H1 (cell line): ENCODE measurements at regions not wholly inside any gene's neighbourhood (a gene's known extent, or its start where the extent isn't known, plus 50 kb on each side); places are given as distances from the start of the nearest gene placed in this dataset.

Source experiments
- CTCF ChIA-PET: fragments of 300-600 bp; sonication (Branson Sonifier 250); formaldehyde crosslinking; loops from one replicate; lab custom pipeline; 2021; ENCODE audit not compliant: partially characterized antibody; lab: Charles Lee
- POLR2A ChIA-PET: fragments of 300-600 bp; sonication (Branson Sonifier 250); formaldehyde crosslinking; loops from one replicate; lab custom pipeline; 2021; ENCODE audit warnings: inconsistent platforms; ENCODE audit not compliant: partially characterized antibody; lab: Charles Lee
- DNase-seq, 2 experiments: peaks; one replicate each; pipeline versions ENCODE4 v3.0.0 to v3.0.0-alpha.2; 2010 to 2022; ENCODE audit warnings: low spot score in 2 of 2, low read depth in 1 of 2, mixed read lengths in 1 of 2
- FAIRE-seq: peaks from 2 replicates; lab custom pipeline; 2011; peaks lifted over from hg19 to GRCh38; lab: Jason Lieb, UNC
- H2AFZ ChIP-seq: 2 replicates; pipeline ENCODE4 v1.8.1; 2012; ENCODE audit warnings: low read length, inconsistent platforms
- H2AK5ac ChIP-seq: 2 replicates; pipeline ENCODE4 v1.6.1; 2013; ENCODE audit warnings: low read depth, low read length
- H2BK120ac ChIP-seq: replicated peaks from 2 replicates; pipeline ENCODE3; 2013; ENCODE audit warnings: low read depth, low read length, inconsistent platforms
- H2BK12ac ChIP-seq: 2 replicates; pipeline ENCODE4 v1.6.1; 2013; ENCODE audit warnings: low read depth, low read length
- H2BK15ac ChIP-seq: 2 replicates; pipeline ENCODE4 v1.6.1; 2013; ENCODE audit warnings: low read length
- H2BK20ac ChIP-seq: 2 replicates; pipeline ENCODE4 v1.6.1; 2013; ENCODE audit warnings: low read length
- H2BK5ac ChIP-seq: 2 replicates; pipeline ENCODE4 v1.6.1; 2013; ENCODE audit warnings: low read depth, low read length
- H3K14ac ChIP-seq: 2 replicates; pipeline ENCODE4 v1.6.1; 2013; ENCODE audit warnings: inconsistent platforms; ENCODE audit not compliant: insufficient read length
- H3K18ac ChIP-seq: 2 replicates; pipeline ENCODE4 v1.6.1; 2013; ENCODE audit warnings: low read length; ENCODE audit errors: extremely low read depth
- H3K23ac ChIP-seq: 2 replicates; pipeline ENCODE4 v1.6.1; 2013; ENCODE audit warnings: inconsistent platforms; ENCODE audit not compliant: insufficient read length
- H3K23me2 ChIP-seq: 2 replicates; pipeline ENCODE4 v1.6.1; 2013; ENCODE audit warnings: low read depth, low read length
- H3K27ac ChIP-seq: 2 replicates; pipeline ENCODE4 v1.6.1; 2011; ENCODE audit warnings: low read depth, low read length, inconsistent platforms
- H3K27me3 ChIP-seq, 4 experiments: replicated peaks in 1 of 4; 1 replicate in 1 of 4; 2 replicates in 3 of 4; pipeline versions ENCODE4 v1.6.1 to v1.8.1; 2011 to 2013; ENCODE audit warnings: low read length in 3 of 4, mild to moderate bottlenecking in 3 of 4, inconsistent platforms in 2 of 4, mixed read lengths in 2 of 4, moderate library complexity in 1 of 4; ENCODE audit not compliant: control insufficient read depth in 3 of 4, insufficient read depth in 3 of 4; ENCODE audit errors: extremely low read depth in 1 of 4
- H3K36me3 ChIP-seq, 4 experiments: 2 replicates each; pipeline versions ENCODE4 v1.6.1 to v1.8.1; 2011 to 2013; ENCODE audit warnings: mild to moderate bottlenecking in 4 of 4, low read length in 3 of 4, moderate library complexity in 2 of 4, control low read depth in 1 of 4, inconsistent platforms in 1 of 4; ENCODE audit not compliant: insufficient read depth in 4 of 4, control insufficient read depth in 2 of 4
- H3K4ac ChIP-seq: replicated peaks from 2 replicates; pipeline ENCODE3; 2013; ENCODE audit warnings: low read length, low read depth, mixed read lengths, inconsistent platforms; ENCODE audit not compliant: insufficient read length
- H3K4me1 ChIP-seq, 4 experiments: replicated peaks in 1 of 4; 1 replicate in 1 of 4; 2 replicates in 3 of 4; pipeline versions ENCODE4 v1.6.1 to v1.8.1; 2011 to 2013; ENCODE audit warnings: low read length in 3 of 4, inconsistent platforms in 2 of 4, mixed read lengths in 1 of 4; ENCODE audit not compliant: insufficient read depth in 4 of 4, control insufficient read depth in 3 of 4
- H3K4me2 ChIP-seq, 2 experiments: 2 replicates each; pipeline versions ENCODE4 v1.6.1 to v1.8.1; 2011 to 2013; ENCODE audit warnings: low read depth in 2 of 2, low read length in 2 of 2, control low read depth in 1 of 2, inconsistent platforms in 1 of 2, mild to moderate bottlenecking in 1 of 2; ENCODE audit not compliant: insufficient read depth in 1 of 2
- H3K4me3 ChIP-seq, 4 experiments: fragments of 200-600, 300-600 bp in 1 of 4; sonication (generic), shearing (Covaris generic), sonication (Bioruptor Twin) in 1 of 4; 2 replicates each; pipeline versions ENCODE4 v1.5.1 to v1.8.1; 2011 to 2016; ENCODE audit warnings: low read length in 4 of 4, low read depth in 3 of 4, control low read depth in 2 of 4, inconsistent platforms in 2 of 4, mild to moderate bottlenecking in 2 of 4, mixed read lengths in 1 of 4, moderate library complexity in 1 of 4; ENCODE audit not compliant: insufficient read depth in 2 of 4; ENCODE audit errors: extremely low read depth in 1 of 4
- H3K56ac ChIP-seq: replicated peaks from 2 replicates; pipeline ENCODE3; 2013; ENCODE audit warnings: low read depth, mild to moderate bottlenecking, mixed read lengths, low read length, inconsistent platforms; ENCODE audit not compliant: insufficient read length
- H3K79me1 ChIP-seq: 2 replicates; pipeline ENCODE4 v1.6.1; 2013; ENCODE audit warnings: low read depth, low read length, control low read depth
- H3K79me2 ChIP-seq, 2 experiments: 2 replicates each; pipeline versions ENCODE4 v1.6.1 to v1.8.1; 2012 to 2013; ENCODE audit warnings: low read length in 2 of 2, mild to moderate bottlenecking in 2 of 2, inconsistent platforms in 1 of 2; ENCODE audit not compliant: insufficient read depth in 2 of 2, control insufficient read depth in 1 of 2
- H3K9ac ChIP-seq, 4 experiments: replicated peaks in 1 of 4; 1 replicate in 1 of 4; 2 replicates in 3 of 4; pipeline versions ENCODE4 v1.6.1 to v1.8.1; 2011 to 2013; ENCODE audit warnings: low read depth in 3 of 4, low read length in 3 of 4, control low read depth in 2 of 4, mild to moderate bottlenecking in 2 of 4, moderate library complexity in 2 of 4, inconsistent platforms in 1 of 4; ENCODE audit errors: extremely low read depth in 1 of 4
- H3K9me3 ChIP-seq, 2 experiments: 2 replicates each; pipeline versions ENCODE4 v1.6.1 to v1.8.1; 2012 to 2013; ENCODE audit warnings: mild to moderate bottlenecking in 2 of 2, moderate library complexity in 2 of 2, control low read depth in 1 of 2, inconsistent platforms in 1 of 2, low read depth in 1 of 2, low read length in 1 of 2, mixed read lengths in 1 of 2; ENCODE audit not compliant: insufficient read depth in 2 of 2
- H4K20me1 ChIP-seq, 2 experiments: replicated peaks in 1 of 2; 2 replicates each; pipeline versions ENCODE3 to v1.8.1; 2011 to 2013; ENCODE audit warnings: inconsistent platforms in 2 of 2, low read length in 2 of 2, mild to moderate bottlenecking in 1 of 2; ENCODE audit not compliant: insufficient read depth in 2 of 2, control insufficient read depth in 1 of 2
- H4K5ac ChIP-seq: 2 replicates; pipeline ENCODE4 v1.6.1; 2013; ENCODE audit warnings: low read length, low read depth, mixed read lengths, inconsistent platforms; ENCODE audit not compliant: insufficient read length
- H4K8ac ChIP-seq: 2 replicates; pipeline ENCODE4 v1.8.0; 2013; ENCODE audit warnings: mild to moderate bottlenecking, moderate library complexity, low read length, inconsistent platforms; ENCODE audit not compliant: insufficient read depth; ENCODE audit errors: extremely low read depth
- H4K91ac ChIP-seq: replicated peaks from 2 replicates; pipeline ENCODE3; 2013; ENCODE audit warnings: low read length, mixed read lengths, inconsistent platforms; ENCODE audit not compliant: insufficient read length
- CBX5 ChIP-seq: fragments of 300-800, 300-1000 bp; sonication (generic); IDR thresholded peaks from 2 replicates; pipeline ENCODE4 v1.7.1; 2016; ENCODE audit warnings: antibody characterized with exemption, low read length, low read depth
- CBX8 ChIP-seq: fragments of 300-800, 300-1000 bp; sonication (generic); IDR thresholded peaks from 2 replicates; pipeline ENCODE4 v1.7.1; 2016; ENCODE audit warnings: low read depth, low read length, borderline replicate concordance
- EGR1 ChIP-seq: IDR thresholded peaks from 2 replicates; pipeline ENCODE4 v1.6.1; 2011; ENCODE audit warnings: low read depth, low read length, borderline replicate concordance
- JUND ChIP-seq: IDR thresholded peaks from 2 replicates; pipeline ENCODE4 v1.6.1; 2011; ENCODE audit warnings: mild to moderate bottlenecking, improper control_type of control experiment, low read length
- KDM4A ChIP-seq: IDR thresholded peaks from one replicate; pipeline ENCODE4 v1.7.1; 2012; ENCODE audit warnings: low read depth, mild to moderate bottlenecking, moderate library complexity, low read length, inconsistent platforms; ENCODE audit not compliant: severe bottlenecking
- NANOG ChIP-seq: IDR thresholded peaks from 2 replicates; pipeline ENCODE4 v1.6.1; 2011; ENCODE audit warnings: low read length, low read depth, mild to moderate bottlenecking, inconsistent platforms; ENCODE audit not compliant: insufficient read depth, poor library complexity, severe bottlenecking
- POU5F1 ChIP-seq: IDR thresholded peaks from 2 replicates; pipeline ENCODE4 v1.6.1; 2011; ENCODE audit warnings: low read depth, mild to moderate bottlenecking, low read length, moderate library complexity
- SIX5 ChIP-seq: IDR thresholded peaks from 2 replicates; pipeline ENCODE4 v1.6.1; 2011; ENCODE audit warnings: mild to moderate bottlenecking, low read depth, low read length
- SP1 ChIP-seq: IDR thresholded peaks from 2 replicates; pipeline ENCODE4 v1.6.1; 2011; ENCODE audit warnings: low read depth, low read length
- YY1 ChIP-seq: IDR thresholded peaks from 2 replicates; pipeline ENCODE4 v1.6.1; 2011; ENCODE audit warnings: low read depth, mild to moderate bottlenecking, low read length
- WGBS, 2 experiments: shearing (Covaris generic) in 1 of 2; methylation state at CpG; one replicate each; pipeline versions ENCODE4 v1.1.6 to v1.1.7; 2013 to 2015; ENCODE audit warnings: low lambda C conversion rate in 2 of 2, mixed read lengths in 2 of 2, inconsistent platforms in 1 of 2, low coverage in 1 of 2, missing lambda C conversion rate in 1 of 2; ENCODE audit not compliant: insufficient replicate concordance in 2 of 2, insufficient coverage in 1 of 2, insufficient read length in 1 of 2; ENCODE audit errors: extremely low coverage in 1 of 2, missing lambda C conversion rate in 1 of 2; 5-methylcytosine and 5-hydroxymethylcytosine counted together
- TF ChIP-seq, protein P1 (sequence below): IDR thresholded peaks from 2 replicates; pipeline ENCODE4 v1.6.1; 2012; ENCODE audit warnings: inconsistent platforms

DNA sequence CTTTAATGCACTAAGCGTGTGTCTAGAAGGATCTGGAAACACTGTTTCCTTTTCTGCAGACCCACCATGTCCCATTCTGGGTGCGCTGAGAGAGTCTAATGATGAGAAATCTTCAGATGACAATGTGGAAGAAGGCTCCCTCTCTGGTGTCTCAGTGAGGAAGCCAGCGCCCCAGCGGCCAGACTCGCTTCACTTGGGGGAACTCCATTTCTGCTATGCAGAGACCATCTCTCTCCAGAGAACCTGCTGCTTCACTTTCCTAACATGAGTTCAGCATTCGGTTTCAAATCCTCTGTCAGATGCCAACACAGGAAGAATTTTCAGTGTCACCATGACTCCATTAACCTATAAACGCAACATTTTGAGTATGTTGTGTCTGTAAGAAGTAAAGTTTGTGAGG, 121.8 kb downstream of the SYF2 start:
- ChIA-PET POLR2A (no interaction called here), CTCF (no interaction called here)
- Histone ChIP-seq H2AK5ac (no peak overlapping the region), H3K4me3 (no peak overlapping the region), H2BK120ac (no peak overlapping the region), H3K23me2 (no peaks in the 10 kb centered on the region), H3K9ac (no peak overlapping the region), H4K91ac (no peak overlapping the region), H3K27me3 (no peaks in the 10 kb centered on the region), H2BK20ac (no peak overlapping the region), H2BK5ac (no peak overlapping the region), H3K79me2 (no peaks in the 10 kb centered on the region), H4K20me1 (no peaks in the 10 kb centered on the region), H2AFZ (no peak overlapping the region), H4K5ac (no peak overlapping the region), H3K4me1 (no peaks in the 10 kb centered on the region), H3K56ac (no peak overlapping the region), H3K9me3 (peaks cover 0 to 11% of the 10 kb centered on the region in 2 experiments; a peak in 1 of 4 replicates), H3K18ac (no peak overlapping the region), H3K79me1 (no peaks in the 10 kb centered on the region), H2BK12ac (no peak overlapping the region), H3K36me3 (no peaks in the 10 kb centered on the region), H2BK15ac (no peak overlapping the region), H3K23ac (no peak overlapping the region), H3K4me2 (no peak overlapping the region), H3K27ac (no peak overlapping the region), H4K8ac (no peak overlapping the region), H3K14ac (no peak overlapping the region), H3K4ac (no peak overlapping the region)
- TF ChIP-seq JUND, result no peak
- no peak for TF ChIP-seq NANOG
- no peak for TF ChIP-seq YY1
- TF ChIP-seq CBX8, result no peak
- no peak for TF ChIP-seq SIX5
- TF ChIP-seq EGR1, result no peak
- TF ChIP-seq POU5F1, result no peak
- no peak for TF ChIP-seq KDM4A
- TF ChIP-seq, protein P1, sequence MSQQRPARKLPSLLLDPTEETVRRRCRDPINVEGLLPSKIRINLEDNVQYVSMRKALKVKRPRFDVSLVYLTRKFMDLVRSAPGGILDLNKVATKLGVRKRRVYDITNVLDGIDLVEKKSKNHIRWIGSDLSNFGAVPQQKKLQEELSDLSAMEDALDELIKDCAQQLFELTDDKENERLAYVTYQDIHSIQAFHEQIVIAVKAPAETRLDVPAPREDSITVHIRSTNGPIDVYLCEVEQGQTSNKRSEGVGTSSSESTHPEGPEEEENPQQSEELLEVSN, result no peak
- no peak for TF ChIP-seq CBX5
- no peak for TF ChIP-seq SP1
- WGBS, 2 experiments, result 94% methylated on average over 7 of the region's 7 CpGs; no CpG with 5 or more reads in 1 of the 2 experiments
- FAIRE-seq, result no peak
- DNase-seq, result no peak
